HCT116 (cell line): ENCODE measurements at regions not wholly inside any gene's neighbourhood (a gene's known extent, or its start where the extent isn't known, plus 50 kb on each side); places are given as distances from the start of the nearest gene placed in this dataset.

Experiments used
- ATAC-seq: fragments of 200-7000 bp; cut with Tn5 transposase; 2 replicates; pipeline ENCODE4 v1.9.1; 2020; ENCODE audit warnings: mild to moderate bottlenecking, moderate library complexity
- BruUV-seq: library from RNA; stranded (reverse); fragments of 400-500 nt; replicated peaks from 2 replicates; lab custom pipeline; 2021; lab: Mats Ljungman, UMichigan
- CTCF ChIA-PET: fragments of 300-600 bp; sonication (Branson Sonifier 250); formaldehyde crosslinking; loops from one replicate; lab custom pipeline; 2021; ENCODE audit warnings: antibody characterized with exemption; lab: Charles Lee
- POLR2A ChIA-PET: fragments of 300-600, 350-600 bp; sonication (Branson Sonifier 250); formaldehyde crosslinking; loops from one replicate; lab custom pipeline; 2021; ENCODE audit warnings: antibody characterized with exemption; lab: Charles Lee
- RAD21 ChIA-PET, 2 experiments: fragments of 300-600 bp; sonication (Branson Sonifier 250); formaldehyde crosslinking; loops; one replicate each; lab custom pipeline; 2023; ENCODE audit warnings: low total read pairs in 2 of 2; ENCODE audit not compliant: uncharacterized antibody in 2 of 2, unreplicated experiment in 2 of 2, low non-redundant PET in 1 of 2; lab: Charles Lee
- DNase-seq: peaks from one replicate; pipeline ENCODE4 v3.0.0-alpha.2; 2010; ENCODE audit warnings: low read depth, low spot score
- H2AFZ ChIP-seq: fragments of 200-600 bp; shearing (Covaris generic), sonication (generic); 2 replicates; pipeline ENCODE4 v1.6.1; 2017; ENCODE audit warnings: low read depth, mixed run types, mixed read lengths, antibody characterized with exemption, low read length; ENCODE audit not compliant: poor library complexity, severe bottlenecking
- H3K27ac ChIP-seq: 2 replicates; pipeline ENCODE4 v1.5.1; 2012; ENCODE audit warnings: low read depth, low read length
- H3K27me3 ChIP-seq: fragments of 200-600 bp; sonication (generic); 2 replicates; pipeline ENCODE4 v1.6.1; 2016; ENCODE audit warnings: mixed run types, low read length, mixed read lengths; ENCODE audit not compliant: insufficient read depth
- H3K36me3 ChIP-seq, 2 experiments: fragments of 200-500 bp in 1 of 2; fragments of 200-600 bp in 1 of 2; sonication (Bioruptor generic) in 1 of 2; sonication (generic) in 1 of 2; 2 replicates each; pipeline versions ENCODE4 v1.5.1 to v1.6.1; 2014 to 2016; ENCODE audit warnings: low read length in 2 of 2, inconsistent platforms in 1 of 2, mixed read lengths in 1 of 2, mixed run types in 1 of 2; ENCODE audit not compliant: insufficient read depth in 2 of 2, control insufficient read depth in 1 of 2
- H3K4me1 ChIP-seq, 2 experiments: fragments of 200-600 bp in 1 of 2; sonication (generic) in 1 of 2; 2 replicates each; pipeline versions ENCODE4 v1.5.1 to v1.6.1; 2012 to 2017; ENCODE audit warnings: low read length in 2 of 2, inconsistent platforms in 1 of 2, mild to moderate bottlenecking in 1 of 2, mixed read lengths in 1 of 2, mixed run types in 1 of 2, moderate library complexity in 1 of 2; ENCODE audit not compliant: insufficient read depth in 2 of 2, control insufficient read depth in 1 of 2
- H3K4me2 ChIP-seq: fragments of 200-600 bp; sonication (generic); 2 replicates; pipeline ENCODE4 v1.6.1; 2017; ENCODE audit warnings: mixed run types, low read length, mixed read lengths
- H3K4me3 ChIP-seq, 2 experiments: fragments of 200-600 bp in 1 of 2; sonication (generic) in 1 of 2; replicated peaks in 1 of 2; 2 replicates each; pipeline ENCODE4 v1.5.1; 2011 to 2016; ENCODE audit warnings: low read length in 2 of 2, control low read depth in 1 of 2, low read depth in 1 of 2, mild to moderate bottlenecking in 1 of 2, mixed read lengths in 1 of 2, mixed run types in 1 of 2
- H3K79me2 ChIP-seq: fragments of 200-600 bp; sonication (generic); 2 replicates; pipeline ENCODE4 v1.6.1; 2017; ENCODE audit warnings: mild to moderate bottlenecking, mixed run types, low read length, moderate library complexity, mixed read lengths; ENCODE audit not compliant: insufficient read depth
- H3K9ac ChIP-seq: fragments of 200-600 bp; sonication (generic); 2 replicates; pipeline ENCODE4 v1.6.1; 2016; ENCODE audit warnings: low read length, mixed read lengths
- H3K9me2 ChIP-seq: fragments of 200-600 bp; sonication (generic), shearing (Covaris generic); 2 replicates; pipeline ENCODE4 v1.6.1; 2017; ENCODE audit warnings: mixed run types, mild to moderate bottlenecking, moderate library complexity; ENCODE audit not compliant: insufficient read depth
- H3K9me3 ChIP-seq, 2 experiments: fragments of 200-500 bp in 1 of 2; fragments of 200-600 bp in 1 of 2; sonication (Bioruptor generic) in 1 of 2; sonication (generic) in 1 of 2; 2 replicates each; pipeline ENCODE4 v1.6.1; 2014 to 2017; ENCODE audit warnings: low read length in 2 of 2, mixed read lengths in 2 of 2, inconsistent platforms in 1 of 2, low read depth in 1 of 2, mild to moderate bottlenecking in 1 of 2, mixed run types in 1 of 2, moderate library complexity in 1 of 2; ENCODE audit not compliant: control insufficient read depth in 1 of 2, insufficient read depth in 1 of 2
- H4K20me1 ChIP-seq: fragments of 200-600 bp; sonication (generic), shearing (Covaris generic); 2 replicates; pipeline ENCODE4 v1.6.1; 2017; ENCODE audit warnings: mixed run types, mild to moderate bottlenecking, moderate library complexity; ENCODE audit not compliant: insufficient read depth
- CBX3 ChIP-seq: IDR thresholded peaks from 2 replicates; pipeline ENCODE4 v1.6.1; 2012; ENCODE audit warnings: low read depth
- CEBPB ChIP-seq: IDR thresholded peaks from 2 replicates; pipeline ENCODE4 v1.6.1; 2012; ENCODE audit warnings: low read depth
- ELF1 ChIP-seq: IDR thresholded peaks from 2 replicates; pipeline ENCODE4 v1.6.1; 2012; ENCODE audit warnings: low read depth, borderline replicate concordance
- EZH2 ChIP-seq: fragments of 200-600 bp; sonication (generic); IDR thresholded peaks from 2 replicates; pipeline ENCODE4 v1.6.1; 2017; ENCODE audit warnings: antibody characterized with exemption, mixed run types
- FOSL1 ChIP-seq: IDR thresholded peaks from 2 replicates; pipeline ENCODE4 v1.6.1; 2012; ENCODE audit warnings: low read depth
- POLR2AphosphoS5 ChIP-seq: IDR thresholded peaks from 2 replicates; pipeline ENCODE4 v1.6.1; 2011; ENCODE audit warnings: mild to moderate bottlenecking, low read depth, low read length, moderate library complexity
- SP1 ChIP-seq: IDR thresholded peaks from 2 replicates; pipeline ENCODE4 v1.6.1; 2012; ENCODE audit warnings: low read depth
- SRF ChIP-seq: IDR thresholded peaks from 2 replicates; pipeline ENCODE4 v1.6.1; 2012; ENCODE audit warnings: low read depth
- TCF7L2 ChIP-seq: IDR thresholded peaks from 2 replicates; pipeline ENCODE4 v1.7.0; 2011; ENCODE audit warnings: borderline replicate concordance, inconsistent platforms; ENCODE audit not compliant: insufficient read depth, insufficient read length; ENCODE audit errors: extremely low read depth
- ZNF274 ChIP-seq: fragments of 200-500 bp; sonication (Bioruptor generic); IDR thresholded peaks from 2 replicates; pipeline ENCODE4 v1.6.1; 2014; ENCODE audit warnings: mild to moderate bottlenecking, low read depth, low read length, inconsistent platforms
- intact Hi-C: fragments of 100-400 bp; cut with micrococcal nuclease; formaldehyde crosslinking; loops from 2 replicates; pipeline ENCODE4 v1.10.0; 2022
- TF ChIP-seq, protein P1 (sequence below), 3 experiments: fragments of 200-600 bp in 1 of 3; sonication (generic) in 1 of 3; IDR thresholded peaks in 2 of 3; conservative IDR thresholded peaks in 1 of 3; 2 replicates each; pipeline ENCODE4 v1.5.1; 2012 to 2017; ENCODE audit warnings: low read depth in 2 of 3, low read length in 2 of 3, antibody characterized with exemption in 1 of 3, borderline replicate concordance in 1 of 3, control low read depth in 1 of 3, mild to moderate bottlenecking in 1 of 3, mixed read lengths in 1 of 3, mixed run types in 1 of 3, moderate library complexity in 1 of 3; ENCODE audit not compliant: insufficient read depth in 1 of 3
- TF ChIP-seq, protein P2 (sequence below): IDR thresholded peaks from 2 replicates; pipeline ENCODE4 v1.6.1; 2012; ENCODE audit warnings: low read depth
- TF ChIP-seq, protein P3 (sequence below): IDR thresholded peaks from 2 replicates; pipeline ENCODE4 v1.6.1; 2011; ENCODE audit warnings: mild to moderate bottlenecking, low read length, moderate library complexity; ENCODE audit not compliant: insufficient replicate concordance; ENCODE audit errors: extremely low read depth
- TF ChIP-seq, protein P4 (sequence below): IDR thresholded peaks from 2 replicates; pipeline ENCODE4 v1.6.1; 2012
- TF ChIP-seq, protein P5 (sequence below): IDR thresholded peaks from 2 replicates; pipeline ENCODE4 v1.6.1; 2012

DNA sequence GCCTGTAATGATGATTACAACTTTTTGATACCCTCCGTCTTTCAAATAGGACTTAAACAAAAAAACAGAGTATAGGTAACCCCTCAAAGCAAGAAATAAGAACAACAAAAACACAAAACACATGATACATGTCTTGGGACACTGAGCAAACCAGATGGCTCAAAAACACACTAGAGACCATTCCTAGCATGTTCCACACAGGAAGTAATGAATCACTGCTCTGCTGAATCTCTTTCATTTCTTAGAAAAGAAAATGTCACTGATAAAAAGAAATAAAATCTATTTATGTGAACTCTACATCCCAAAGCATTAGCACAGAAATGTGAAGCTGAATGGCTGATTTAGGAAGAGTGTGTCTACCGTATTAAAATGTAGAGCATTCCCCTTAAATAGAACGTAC lies 134.5 kb upstream of the IL15 start:
- BruUV-seq, result no TSS peak
- Histone ChIP-seq H3K4me2 (no peak overlapping the region), H3K9ac (no peak overlapping the region), H3K79me2 (no peaks in the 10 kb centered on the region), H3K4me1 (no peaks in the 10 kb centered on the region), H3K27me3 (no peaks in the 10 kb centered on the region), H3K27ac (no peak overlapping the region), H2AFZ (no peak overlapping the region), H3K36me3 (no peaks in the 10 kb centered on the region), H3K9me2 (no peaks in the 10 kb centered on the region)
- ChIA-PET RAD21 (no interaction called here), CTCF (interaction anchor here (0.8 kb wide), 1 partner anchor 339 kb away, joined by 3 read pairs; no protein-coding TSS in a partner anchor)
- no peak for TF ChIP-seq ZNF274
- TF ChIP-seq, protein P1, sequence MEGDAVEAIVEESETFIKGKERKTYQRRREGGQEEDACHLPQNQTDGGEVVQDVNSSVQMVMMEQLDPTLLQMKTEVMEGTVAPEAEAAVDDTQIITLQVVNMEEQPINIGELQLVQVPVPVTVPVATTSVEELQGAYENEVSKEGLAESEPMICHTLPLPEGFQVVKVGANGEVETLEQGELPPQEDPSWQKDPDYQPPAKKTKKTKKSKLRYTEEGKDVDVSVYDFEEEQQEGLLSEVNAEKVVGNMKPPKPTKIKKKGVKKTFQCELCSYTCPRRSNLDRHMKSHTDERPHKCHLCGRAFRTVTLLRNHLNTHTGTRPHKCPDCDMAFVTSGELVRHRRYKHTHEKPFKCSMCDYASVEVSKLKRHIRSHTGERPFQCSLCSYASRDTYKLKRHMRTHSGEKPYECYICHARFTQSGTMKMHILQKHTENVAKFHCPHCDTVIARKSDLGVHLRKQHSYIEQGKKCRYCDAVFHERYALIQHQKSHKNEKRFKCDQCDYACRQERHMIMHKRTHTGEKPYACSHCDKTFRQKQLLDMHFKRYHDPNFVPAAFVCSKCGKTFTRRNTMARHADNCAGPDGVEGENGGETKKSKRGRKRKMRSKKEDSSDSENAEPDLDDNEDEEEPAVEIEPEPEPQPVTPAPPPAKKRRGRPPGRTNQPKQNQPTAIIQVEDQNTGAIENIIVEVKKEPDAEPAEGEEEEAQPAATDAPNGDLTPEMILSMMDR (IDR thresholded peaks at IDR 0.05 in 2 of 3, conservative IDR thresholded peaks at IDR 0.05 in 1 of 3; ENCODE audit: borderline replicate concordance in 1 of 3, insufficient read depth in 1 of 3, low read depth in 2 of 3, low read length in 2 of 3), result no peak
- TF ChIP-seq FOSL1, result no peak
- TF ChIP-seq, protein P2, sequence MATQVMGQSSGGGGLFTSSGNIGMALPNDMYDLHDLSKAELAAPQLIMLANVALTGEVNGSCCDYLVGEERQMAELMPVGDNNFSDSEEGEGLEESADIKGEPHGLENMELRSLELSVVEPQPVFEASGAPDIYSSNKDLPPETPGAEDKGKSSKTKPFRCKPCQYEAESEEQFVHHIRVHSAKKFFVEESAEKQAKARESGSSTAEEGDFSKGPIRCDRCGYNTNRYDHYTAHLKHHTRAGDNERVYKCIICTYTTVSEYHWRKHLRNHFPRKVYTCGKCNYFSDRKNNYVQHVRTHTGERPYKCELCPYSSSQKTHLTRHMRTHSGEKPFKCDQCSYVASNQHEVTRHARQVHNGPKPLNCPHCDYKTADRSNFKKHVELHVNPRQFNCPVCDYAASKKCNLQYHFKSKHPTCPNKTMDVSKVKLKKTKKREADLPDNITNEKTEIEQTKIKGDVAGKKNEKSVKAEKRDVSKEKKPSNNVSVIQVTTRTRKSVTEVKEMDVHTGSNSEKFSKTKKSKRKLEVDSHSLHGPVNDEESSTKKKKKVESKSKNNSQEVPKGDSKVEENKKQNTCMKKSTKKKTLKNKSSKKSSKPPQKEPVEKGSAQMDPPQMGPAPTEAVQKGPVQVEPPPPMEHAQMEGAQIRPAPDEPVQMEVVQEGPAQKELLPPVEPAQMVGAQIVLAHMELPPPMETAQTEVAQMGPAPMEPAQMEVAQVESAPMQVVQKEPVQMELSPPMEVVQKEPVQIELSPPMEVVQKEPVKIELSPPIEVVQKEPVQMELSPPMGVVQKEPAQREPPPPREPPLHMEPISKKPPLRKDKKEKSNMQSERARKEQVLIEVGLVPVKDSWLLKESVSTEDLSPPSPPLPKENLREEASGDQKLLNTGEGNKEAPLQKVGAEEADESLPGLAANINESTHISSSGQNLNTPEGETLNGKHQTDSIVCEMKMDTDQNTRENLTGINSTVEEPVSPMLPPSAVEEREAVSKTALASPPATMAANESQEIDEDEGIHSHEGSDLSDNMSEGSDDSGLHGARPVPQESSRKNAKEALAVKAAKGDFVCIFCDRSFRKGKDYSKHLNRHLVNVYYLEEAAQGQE, result no peak
- TF ChIP-seq, protein P3, sequence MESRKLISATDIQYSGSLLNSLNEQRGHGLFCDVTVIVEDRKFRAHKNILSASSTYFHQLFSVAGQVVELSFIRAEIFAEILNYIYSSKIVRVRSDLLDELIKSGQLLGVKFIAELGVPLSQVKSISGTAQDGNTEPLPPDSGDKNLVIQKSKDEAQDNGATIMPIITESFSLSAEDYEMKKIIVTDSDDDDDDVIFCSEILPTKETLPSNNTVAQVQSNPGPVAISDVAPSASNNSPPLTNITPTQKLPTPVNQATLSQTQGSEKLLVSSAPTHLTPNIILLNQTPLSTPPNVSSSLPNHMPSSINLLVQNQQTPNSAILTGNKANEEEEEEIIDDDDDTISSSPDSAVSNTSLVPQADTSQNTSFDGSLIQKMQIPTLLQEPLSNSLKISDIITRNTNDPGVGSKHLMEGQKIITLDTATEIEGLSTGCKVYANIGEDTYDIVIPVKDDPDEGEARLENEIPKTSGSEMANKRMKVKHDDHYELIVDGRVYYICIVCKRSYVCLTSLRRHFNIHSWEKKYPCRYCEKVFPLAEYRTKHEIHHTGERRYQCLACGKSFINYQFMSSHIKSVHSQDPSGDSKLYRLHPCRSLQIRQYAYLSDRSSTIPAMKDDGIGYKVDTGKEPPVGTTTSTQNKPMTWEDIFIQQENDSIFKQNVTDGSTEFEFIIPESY, result no peak
- no peak for TF ChIP-seq ELF1
- TF ChIP-seq, protein P4, sequence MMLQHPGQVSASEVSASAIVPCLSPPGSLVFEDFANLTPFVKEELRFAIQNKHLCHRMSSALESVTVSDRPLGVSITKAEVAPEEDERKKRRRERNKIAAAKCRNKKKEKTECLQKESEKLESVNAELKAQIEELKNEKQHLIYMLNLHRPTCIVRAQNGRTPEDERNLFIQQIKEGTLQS, result no peak
- TF ChIP-seq CEBPB, result no peak
- TF ChIP-seq, protein P5, sequence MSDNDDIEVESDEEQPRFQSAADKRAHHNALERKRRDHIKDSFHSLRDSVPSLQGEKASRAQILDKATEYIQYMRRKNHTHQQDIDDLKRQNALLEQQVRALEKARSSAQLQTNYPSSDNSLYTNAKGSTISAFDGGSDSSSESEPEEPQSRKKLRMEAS, result no peak
- TF ChIP-seq POLR2AphosphoS5, result no peak
- TF ChIP-seq CBX3, result no peak
- TF ChIP-seq SP1, result no peak
- TF ChIP-seq TCF7L2, result no peak
- TF ChIP-seq SRF, result no peak
- no peak for TF ChIP-seq EZH2
- TF ChIP-seq, all 23 proteins: peak for 0
- no peak for DNase-seq
- no peak for ATAC-seq
- POLR2A ChIA-PET, result no interaction called here
- Histone ChIP-seq H3K9me3 (no peaks in the 10 kb centered on the region), H3K4me3 (no peak overlapping the region), H4K20me1 (no peaks in the 10 kb centered on the region)
- intact Hi-C loops, result no loop called here
